Left ventricle myocardium superior (tissue), 1 donor: ENCODE measurements at regions not wholly inside any gene's neighbourhood (a gene's known extent, or its start where the extent isn't known, plus 50 kb on each side); places are given as distances from the start of the nearest gene placed in this dataset.

Source experiments
- ATAC-seq: fragments of 200-7000 bp; cut with Tn5 transposase; one replicate; pipeline ENCODE4 v1.9.1; 2020; ENCODE audit warnings: mild to moderate bottlenecking, moderate library complexity
- DNase-seq: peaks from one replicate; pipeline ENCODE4 v3.0.0-alpha.2; 2020
- intact Hi-C: fragments of 100-400 bp; cut with micrococcal nuclease; formaldehyde crosslinking; loops from one replicate; pipeline ENCODE4 v1.11.0; 2022
- donor health status: DM: no; HTN: yes; CAD: no; lungs with severe emphysema.

DNA sequence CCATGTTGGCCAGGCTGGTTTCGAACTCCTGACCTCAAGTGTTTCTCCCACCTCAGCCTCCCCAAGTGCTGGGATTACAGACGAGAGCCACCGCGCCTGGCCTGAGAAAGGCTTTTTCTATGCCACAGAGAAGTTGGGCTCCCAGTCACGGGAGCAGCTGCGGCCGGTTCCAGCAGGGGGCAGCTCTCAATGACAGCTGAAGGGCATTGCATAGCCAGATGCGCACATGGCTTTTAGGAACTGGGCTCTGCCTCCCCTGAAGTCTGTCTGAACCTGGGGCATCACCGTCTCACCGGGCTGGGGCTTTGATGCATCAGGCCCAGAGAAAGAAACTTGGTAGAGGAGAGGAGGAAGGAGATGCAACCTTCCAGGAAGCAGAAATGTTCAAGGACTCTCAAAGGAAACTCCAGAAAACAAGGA lies 84.2 kb upstream of the LAPTM4A start:
- DNase-seq (peak; percentile 66), ATAC-seq (peak; percentile 47)

DNA sequence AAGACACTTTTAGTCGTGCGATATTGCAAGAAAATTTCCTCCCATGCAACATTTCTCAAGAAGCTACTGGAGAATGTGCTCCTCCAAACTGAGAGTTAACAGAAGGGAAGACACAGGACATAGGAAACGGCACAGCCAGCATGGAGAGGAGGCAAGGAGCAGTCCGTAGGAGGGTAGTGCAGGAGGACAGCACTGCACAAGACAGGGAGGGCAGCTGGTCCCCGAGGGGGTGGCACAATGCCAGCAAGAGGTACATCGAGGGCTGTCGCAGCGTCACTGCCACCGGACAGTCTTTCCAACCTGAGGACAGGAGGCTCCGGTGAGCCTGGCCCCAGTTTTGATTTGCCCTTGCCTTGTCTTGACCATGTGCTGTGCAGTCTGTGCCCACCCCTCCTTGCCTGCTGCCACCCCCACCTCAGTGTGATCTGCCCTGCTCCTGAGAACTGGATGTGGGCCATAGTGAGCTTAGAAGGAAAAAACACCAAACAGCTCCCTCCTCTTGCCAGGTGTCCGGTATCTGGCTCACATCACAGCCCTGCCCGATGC lies 81.6 kb upstream of the LAPTM4A start:
- DNase-seq = no peak
- intact Hi-C loops = no loop called here
- ATAC-seq = no peak

More for the DNA sequence above, 84.2 kb upstream of the LAPTM4A start:
- intact Hi-C loops = no loop called here

- ATAC-seq (no peak), DNase-seq (no peak)
- intact Hi-C loops = no loop called here
Measured at GRCh38 chr2:20130821-20131645, 79.6 kb upstream of the LAPTM4A start.

GRCh38 chr2:20130160-20130560 lies 78.7 kb upstream of the LAPTM4A start:
- intact Hi-C loops = no loop called here
- DNase-seq = no peak
- ATAC-seq = no peak

GRCh38 chr2:20129331-20130159 lies 78.1 kb upstream of the LAPTM4A start:
- ATAC-seq (no peak), DNase-seq (no peak)
- intact Hi-C loops = no loop called here

DNA sequence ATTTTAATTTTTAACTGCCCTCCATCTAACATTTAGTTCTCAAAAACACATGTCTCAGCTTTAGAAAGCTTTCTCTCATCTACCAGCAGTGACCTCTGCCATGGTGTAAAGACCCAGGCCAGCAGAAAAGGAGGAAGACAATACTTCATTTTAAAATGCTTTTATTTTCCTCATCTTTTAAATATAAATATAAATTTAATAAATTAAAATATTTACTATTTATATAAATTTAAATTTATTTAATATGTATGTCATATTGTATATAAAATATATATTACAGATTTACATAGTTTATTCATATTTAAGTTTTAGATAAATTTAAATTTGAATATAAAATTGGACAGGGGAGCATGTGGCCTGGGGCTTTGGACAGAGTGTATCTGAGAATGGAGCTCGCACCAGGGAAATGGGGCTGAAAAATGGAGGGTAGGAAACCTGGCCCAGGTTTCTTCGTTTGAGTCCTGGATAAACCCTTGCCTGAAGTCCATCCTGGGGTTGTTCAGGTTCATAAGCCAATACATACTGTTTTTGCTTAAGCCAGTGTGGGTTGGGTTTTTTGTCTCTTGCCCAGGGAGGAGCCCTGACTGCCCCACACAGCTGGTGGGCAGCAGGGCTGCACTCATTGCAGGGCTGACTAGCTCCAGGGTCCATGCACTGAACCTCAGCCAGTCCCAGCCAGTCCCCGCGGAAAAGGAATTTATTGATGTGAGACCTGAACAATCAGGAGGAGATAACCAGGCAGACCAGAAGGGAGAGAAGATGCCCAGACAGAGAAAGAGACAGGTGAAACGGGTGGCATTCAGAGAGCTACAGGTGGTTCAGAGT lies 77.3 kb upstream of the LAPTM4A start:
- ATAC-seq = no peak
- no peak for DNase-seq
- intact Hi-C loops = no loop called here

- DNase-seq = no peak
- intact Hi-C loops = no loop called here
- peak; percentile 15 for ATAC-seq
Measured at GRCh38 chr2:20126469-20126868, 75.0 kb upstream of the LAPTM4A start.

DNA sequence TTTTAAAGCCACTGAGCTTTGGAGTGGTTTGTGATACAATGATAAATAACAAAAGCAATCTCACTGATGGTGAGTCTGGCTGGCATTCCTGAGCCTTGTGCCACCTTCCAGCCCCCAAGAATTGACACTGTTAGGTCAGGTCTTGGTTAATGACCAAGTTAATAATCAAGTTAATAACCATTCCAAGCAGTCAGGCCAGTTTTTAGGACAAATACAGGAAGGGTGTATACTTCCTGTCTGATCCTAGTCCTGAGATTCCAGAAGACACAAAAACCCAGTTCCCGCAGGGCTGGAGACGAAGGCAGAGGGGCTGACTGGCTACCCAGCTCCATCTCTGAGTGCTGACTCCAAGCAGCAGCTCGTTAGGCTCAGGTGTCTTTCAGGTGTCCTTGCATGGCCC lies 74.6 kb upstream of the LAPTM4A start:
- ATAC-seq = peak; percentile 29
- intact Hi-C loops = no loop called here

GRCh38 chr2:20125616-20126015 lies 74.2 kb upstream of the LAPTM4A start:
- no peak for ATAC-seq
- no peak for DNase-seq
- intact Hi-C loops = no loop called here

More for the DNA sequence above, 74.6 kb upstream of the LAPTM4A start:
- DNase-seq = no peak

- no peak for DNase-seq
- intact Hi-C loops = no loop called here
Measured at GRCh38 chr2:20125164-20125563, 73.7 kb upstream of the LAPTM4A start.

GRCh38 chr2:20123871-20124594 lies 72.6 kb upstream of the LAPTM4A start:
- ATAC-seq (no peak), DNase-seq (no peak)
- intact Hi-C loops = no loop called here

More at GRCh38 chr2:20125164-20125563, 73.7 kb upstream of the LAPTM4A start:
- ATAC-seq = no peak

DNA sequence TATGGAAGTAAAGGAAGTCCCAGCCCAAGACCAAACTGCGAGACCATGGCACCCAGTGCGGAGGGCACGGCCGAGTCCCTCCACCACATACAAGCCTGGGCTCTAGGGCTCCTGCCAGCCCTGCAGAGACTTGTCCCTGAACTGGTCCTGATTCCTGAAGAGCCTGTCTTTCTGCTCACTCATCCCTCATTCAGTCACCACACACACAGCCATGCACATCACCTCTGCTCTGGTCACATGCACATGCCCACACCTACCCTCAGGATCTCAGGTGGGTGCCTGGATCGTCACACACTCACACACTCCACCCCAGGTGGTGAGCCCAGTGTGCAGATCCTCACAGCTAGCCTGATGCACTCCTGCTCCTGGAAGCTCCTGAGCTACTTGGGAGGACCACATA lies 71.4 kb upstream of the LAPTM4A start:
- DNase-seq (no peak), ATAC-seq (no peak)
- intact Hi-C loops = no loop called here

DNA sequence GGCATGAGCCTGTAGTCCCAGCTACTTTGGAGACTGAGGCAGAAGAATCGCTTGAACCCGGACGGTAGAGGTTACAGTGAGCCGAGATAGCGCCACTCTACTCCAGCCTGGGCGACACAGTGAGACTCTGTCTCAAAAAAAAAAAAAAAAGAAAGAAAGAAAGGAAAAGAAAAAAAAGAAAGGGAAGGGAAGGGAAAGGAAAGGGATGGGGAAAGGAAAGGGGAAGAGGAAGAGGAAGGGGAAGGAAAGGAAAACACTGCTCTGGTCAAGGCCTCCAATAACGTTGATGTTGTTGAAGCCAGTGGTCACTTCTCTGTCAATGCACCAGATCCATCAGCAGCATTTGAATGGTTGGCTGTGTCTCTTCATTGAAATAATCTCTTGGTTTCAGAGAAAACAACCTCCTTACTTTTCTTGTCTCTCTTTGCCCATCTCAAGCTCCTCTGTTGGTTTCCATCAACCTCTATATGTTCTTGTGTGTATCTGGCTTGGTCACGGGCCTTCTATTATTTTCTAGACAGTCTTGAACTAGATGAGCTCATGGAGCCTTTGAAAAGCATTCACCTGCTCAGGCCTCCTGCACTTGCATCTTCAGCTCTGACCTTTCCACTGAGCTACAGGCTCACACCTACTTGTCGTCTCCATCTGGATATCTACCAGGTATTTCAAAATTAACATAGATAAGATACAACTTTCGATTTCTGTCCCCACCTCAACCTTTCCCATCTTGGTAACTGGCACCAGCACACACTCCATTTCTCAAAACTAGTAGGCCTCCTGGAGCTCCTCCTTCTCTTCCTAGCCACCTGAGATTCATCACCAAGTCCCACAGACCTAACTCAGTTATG lies 69.4 kb upstream of the LAPTM4A start:
- DNase-seq = no peak
- ATAC-seq = no peak
- intact Hi-C loops = no loop called here

DNA sequence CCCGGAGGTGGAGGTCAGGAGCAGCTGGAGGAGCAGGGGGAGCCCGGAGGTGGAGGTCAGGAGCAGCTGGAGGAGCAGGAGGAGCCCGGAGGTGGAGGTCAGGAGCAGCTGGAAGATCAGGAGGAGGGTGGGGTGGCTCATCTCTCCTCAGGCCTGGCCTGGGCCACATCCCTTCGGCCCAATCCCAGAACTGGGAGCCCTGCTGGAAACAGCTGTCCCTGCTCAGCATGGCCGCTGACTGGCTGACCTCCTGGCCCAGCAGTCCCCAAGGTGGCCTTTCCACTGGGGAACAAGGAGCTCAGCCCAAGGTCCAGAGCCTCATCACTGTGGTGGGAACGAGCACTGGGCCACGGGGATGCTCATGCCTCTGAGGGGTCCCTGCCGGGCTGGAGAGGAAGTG lies 66.6 kb upstream of the LAPTM4A start:
- ATAC-seq (no peak), DNase-seq (no peak)
- intact Hi-C loops = no loop called here

DNA sequence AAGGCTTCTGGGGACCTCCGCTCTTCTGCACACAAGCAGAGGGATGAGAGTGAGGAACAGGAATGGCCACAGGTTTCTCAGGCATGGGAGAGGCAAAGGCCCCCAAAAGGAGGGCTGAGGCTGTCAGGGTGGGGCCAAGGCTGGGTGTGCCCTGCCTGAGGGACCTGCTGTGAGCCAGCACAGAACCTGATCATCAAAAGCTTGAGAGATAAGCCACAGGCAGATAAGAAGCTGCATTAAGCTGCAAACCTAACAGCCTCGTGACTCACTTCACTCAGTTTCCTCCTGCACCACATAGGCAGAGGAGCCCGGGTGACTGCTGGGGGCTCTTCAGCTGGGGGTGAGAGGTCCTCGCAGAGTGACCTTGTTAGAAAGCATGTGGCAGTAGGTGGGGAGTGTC lies 64.5 kb upstream of the LAPTM4A start:
- intact Hi-C loops = no loop called here
- DNase-seq (no peak), ATAC-seq (no peak)

DNA sequence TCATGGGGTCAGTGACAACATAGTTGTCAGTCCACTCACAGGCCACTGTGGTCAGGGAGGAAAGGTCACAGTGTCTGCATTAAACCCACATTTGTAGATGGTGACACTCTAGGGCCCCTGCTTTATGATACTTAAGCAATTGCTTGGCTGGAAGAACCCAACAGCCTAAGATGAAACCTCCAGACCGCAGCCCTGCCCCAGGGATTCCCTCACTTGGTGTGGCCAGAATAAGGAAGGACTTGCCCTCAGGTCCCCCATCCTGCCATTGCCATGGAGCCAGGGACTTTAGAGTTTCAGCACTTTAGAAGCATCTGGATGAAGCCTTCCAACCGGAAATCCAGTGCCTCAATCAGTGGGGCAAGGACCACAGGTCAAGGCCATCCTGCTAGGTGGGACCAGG lies 63.9 kb upstream of the LAPTM4A start:
- ATAC-seq (no peak), DNase-seq (no peak)
- intact Hi-C loops = no loop called here

GRCh38 chr2:20113986-20114938 lies 62.8 kb upstream of the LAPTM4A start:
- intact Hi-C loops = no loop called here
- peak; percentile 26 for ATAC-seq
- no peak for DNase-seq
